SJCRH30 (cell line): ENCODE measurements at regions not wholly inside any gene's neighbourhood (a gene's known extent, or its start where the extent isn't known, plus 50 kb on each side); places are given as distances from the start of the nearest gene placed in this dataset.
"Not testable (repeated sequence)": the region's sequence is repeated elsewhere in the genome, so short reads cannot be mapped to it uniquely, and the experiment has no call there.

Experiments used
- DNase-seq, 2 experiments: peaks; one replicate each; pipeline ENCODE4 v3.0.0-alpha.2; 2015 to 2020
- H3K27ac ChIP-seq: fragments of 250-450 bp; sonication (Bioruptor Pico); 2 replicates; pipeline ENCODE4 v1.5.1; 2020; ENCODE audit warnings: mild to moderate bottlenecking, moderate library complexity
- H3K27me3 ChIP-seq: fragments of 250-450 bp; sonication (Bioruptor Pico); 2 replicates; pipeline ENCODE4 v1.5.1; 2020; ENCODE audit warnings: mild to moderate bottlenecking, moderate library complexity
- H3K36me3 ChIP-seq: fragments of 250-450 bp; sonication (Bioruptor Pico); 2 replicates; pipeline ENCODE4 v1.5.1; 2020; ENCODE audit warnings: mild to moderate bottlenecking, moderate library complexity
- H3K4me1 ChIP-seq: fragments of 250-450 bp; sonication (Bioruptor Pico); 2 replicates; pipeline ENCODE4 v1.5.1; 2020; ENCODE audit warnings: mild to moderate bottlenecking, moderate library complexity
- H3K4me3 ChIP-seq: fragments of 250-450 bp; sonication (Bioruptor Pico); 2 replicates; pipeline ENCODE4 v1.5.1; 2020; ENCODE audit warnings: mild to moderate bottlenecking, moderate library complexity
- H3K9me3 ChIP-seq: fragments of 250-450 bp; sonication (Bioruptor Pico); replicated peaks from 2 replicates; pipeline ENCODE4 v1.5.1; 2020; ENCODE audit warnings: mild to moderate bottlenecking, moderate library complexity

DNA sequence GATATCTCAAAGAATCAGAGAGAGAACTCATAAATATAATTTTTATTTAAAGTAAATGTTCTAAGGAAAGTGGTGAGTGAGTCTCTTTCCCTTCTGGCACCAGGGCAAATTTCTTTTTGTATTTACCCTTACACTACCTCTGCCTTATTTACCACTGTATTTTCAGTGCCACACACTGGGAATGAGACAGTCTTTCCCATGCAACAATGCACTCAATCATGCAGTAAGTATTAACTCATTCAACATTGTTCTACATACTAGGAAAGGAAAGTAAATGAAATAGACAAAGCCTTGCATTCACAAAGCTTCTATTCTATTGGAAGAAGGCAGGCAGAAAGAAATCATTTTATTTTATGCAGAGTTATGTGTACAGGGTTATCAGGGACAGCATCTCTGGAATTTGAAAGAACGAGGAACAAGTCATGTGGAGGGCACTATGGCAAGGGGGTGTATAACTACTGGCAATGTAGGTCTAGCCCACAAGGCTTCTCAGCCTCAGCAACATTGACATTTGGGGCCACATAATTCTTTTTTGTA lies 129.8 kb upstream of the PRDX6 start:
- no peaks in the 10 kb centered on the region for H3K4me1 ChIP-seq
- no peaks in the 10 kb centered on the region for H3K36me3 ChIP-seq
- H3K4me3 ChIP-seq: no peak overlapping the region
- no peaks in the 10 kb centered on the region for H3K9me3 ChIP-seq
- no peak overlapping the region for H3K27ac ChIP-seq
- H3K27me3 ChIP-seq: no peaks in the 10 kb centered on the region
- no peak for DNase-seq

DNA sequence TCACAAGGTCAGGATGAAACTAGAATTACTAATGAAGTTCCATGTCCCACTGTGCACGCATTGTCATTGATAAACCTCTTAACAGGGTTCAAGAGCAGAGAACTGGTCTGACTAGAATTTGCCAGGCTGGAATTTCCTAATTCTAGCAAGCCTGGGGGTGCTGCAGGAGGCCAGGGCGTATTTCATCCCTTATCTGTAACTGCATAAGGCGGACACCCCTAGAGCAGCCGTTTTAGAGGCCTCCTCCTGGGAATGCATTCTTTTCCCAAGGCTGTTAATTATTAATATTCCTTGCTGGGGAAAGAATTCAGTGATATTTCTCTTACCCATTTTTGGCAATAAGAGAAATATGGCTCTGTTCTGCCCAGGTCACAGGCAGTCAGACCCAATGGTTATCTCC lies 124.5 kb upstream of the PRDX6 start:
- H3K4me1 ChIP-seq, H3K27ac ChIP-seq, DNase-seq, H3K27me3 ChIP-seq, H3K36me3 ChIP-seq, H3K9me3 ChIP-seq, H3K4me3 ChIP-seq: not testable (repeated sequence)

DNA sequence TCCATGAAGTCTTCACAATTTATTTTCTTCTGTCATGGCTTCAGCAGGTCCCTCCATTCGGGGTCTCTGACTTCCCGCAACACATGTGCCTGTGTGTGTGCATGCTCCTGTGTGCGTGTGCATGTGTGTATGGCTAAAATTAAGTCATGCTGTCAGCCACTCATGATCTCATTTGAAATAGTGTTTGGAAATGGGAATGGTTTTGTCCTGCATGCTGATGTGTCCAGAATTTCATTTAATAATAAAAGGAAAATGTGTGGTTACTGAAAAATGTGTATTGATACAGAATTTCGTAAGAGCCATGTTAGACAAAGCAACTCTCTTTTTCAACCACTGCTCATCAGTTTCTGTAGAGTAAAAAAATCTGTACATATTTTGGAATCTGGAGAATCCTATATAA lies 123.8 kb upstream of the PRDX6 start:
- Histone ChIP-seq H3K27me3 (no peaks in the 10 kb centered on the region), H3K27ac (no peak overlapping the region), H3K4me3 (no peak overlapping the region), H3K9me3 (no peaks in the 10 kb centered on the region), H3K36me3 (no peaks in the 10 kb centered on the region), H3K4me1 (no peaks in the 10 kb centered on the region)
- no peak for DNase-seq

- H3K4me1 ChIP-seq: no peaks in the 10 kb centered on the region
- H3K4me3 ChIP-seq: no peak overlapping the region
- H3K36me3 ChIP-seq: no peaks in the 10 kb centered on the region
- H3K27me3 ChIP-seq: no peaks in the 10 kb centered on the region
- no peak overlapping the region for H3K27ac ChIP-seq
- no peaks in the 10 kb centered on the region for H3K9me3 ChIP-seq
- no peak for DNase-seq
Observed at GRCh38 chr1:173354937-173355280, 122.2 kb upstream of the PRDX6 start.

- Histone ChIP-seq H3K27me3 (no peaks in the 10 kb centered on the region), H3K36me3 (no peaks in the 10 kb centered on the region), H3K4me1 (no peaks in the 10 kb centered on the region), H3K27ac (no peak overlapping the region), H3K9me3 (no peaks in the 10 kb centered on the region), H3K4me3 (no peak overlapping the region)
- DNase-seq: no peak
Observed at GRCh38 chr1:173355281-173356031, 121.7 kb upstream of the PRDX6 start.

DNA sequence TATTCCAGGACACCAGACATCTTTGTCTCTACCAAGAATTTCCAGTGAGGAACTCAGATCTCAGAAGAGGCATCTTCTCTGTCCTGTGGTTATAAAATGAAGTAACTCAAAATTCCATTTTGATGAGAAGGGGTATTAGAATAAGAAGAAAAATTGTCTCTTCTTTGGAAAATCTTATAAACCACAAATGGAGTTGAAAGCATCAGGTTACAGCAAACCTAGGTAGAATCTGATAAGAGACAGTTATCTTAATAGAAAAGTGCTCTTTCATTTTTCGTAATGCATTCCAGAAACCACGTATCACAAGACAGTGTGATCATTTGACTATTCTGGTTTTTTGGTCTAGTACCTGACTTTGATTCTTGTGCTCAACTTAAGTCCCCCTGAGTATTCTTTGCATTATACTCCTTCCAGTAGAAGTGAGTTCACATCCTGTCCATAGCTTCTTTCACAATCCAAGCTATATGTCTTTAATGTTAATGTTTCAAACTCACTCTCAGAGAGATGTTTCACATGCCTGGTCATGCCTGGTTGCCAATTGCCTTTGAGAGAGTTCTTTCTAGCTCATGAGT lies 120.9 kb upstream of the PRDX6 start:
- H3K36me3 ChIP-seq: no peaks in the 10 kb centered on the region
- H3K4me1 ChIP-seq: no peaks in the 10 kb centered on the region
- H3K27me3 ChIP-seq: no peaks in the 10 kb centered on the region
- no peaks in the 10 kb centered on the region for H3K9me3 ChIP-seq
- H3K4me3 ChIP-seq: no peak overlapping the region
- DNase-seq: no peak
- no peak overlapping the region for H3K27ac ChIP-seq

GRCh38 chr1:173360487-173361063 lies 116.6 kb upstream of the PRDX6 start:
- H3K27ac ChIP-seq: no peak overlapping the region
- no peaks in the 10 kb centered on the region for H3K36me3 ChIP-seq
- no peak overlapping the region for H3K4me3 ChIP-seq
- no peaks in the 10 kb centered on the region for H3K4me1 ChIP-seq
- DNase-seq: no peak
- H3K27me3 ChIP-seq: no peaks in the 10 kb centered on the region
- no peaks in the 10 kb centered on the region for H3K9me3 ChIP-seq

- Histone ChIP-seq H3K27ac (no peak overlapping the region), H3K9me3 (no peaks in the 10 kb centered on the region), H3K4me3 (no peak overlapping the region), H3K4me1 (no peaks in the 10 kb centered on the region), H3K36me3 (no peaks in the 10 kb centered on the region), H3K27me3 (no peaks in the 10 kb centered on the region)
- DNase-seq: no peak
Observed at GRCh38 chr1:173362543-173362942, 114.6 kb upstream of the PRDX6 start.

DNA sequence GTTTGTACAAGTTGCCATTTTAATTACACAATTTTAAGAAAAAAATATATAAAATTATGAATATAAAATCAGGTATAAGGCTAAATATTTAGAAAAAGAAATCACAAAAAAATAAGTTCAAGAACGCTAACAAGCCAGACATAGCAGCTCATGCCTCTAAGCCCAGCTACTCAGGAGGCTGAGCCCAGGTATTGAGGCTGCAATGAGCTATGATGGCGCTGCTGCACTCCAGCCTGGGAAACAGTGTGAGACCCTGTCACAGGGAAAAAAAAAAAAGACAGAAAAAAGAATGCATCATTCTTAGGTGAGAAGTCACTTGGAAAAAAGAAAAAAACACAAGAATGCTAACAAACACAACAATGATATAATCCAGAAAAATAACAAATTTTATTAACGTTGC lies 112.3 kb upstream of the PRDX6 start:
- Histone ChIP-seq H3K27ac (no peak overlapping the region), H3K27me3 (no peaks in the 10 kb centered on the region), H3K9me3 (no peaks in the 10 kb centered on the region), H3K36me3 (no peaks in the 10 kb centered on the region), H3K4me1 (no peaks in the 10 kb centered on the region), H3K4me3 (no peak overlapping the region)
- DNase-seq: no peak

DNA sequence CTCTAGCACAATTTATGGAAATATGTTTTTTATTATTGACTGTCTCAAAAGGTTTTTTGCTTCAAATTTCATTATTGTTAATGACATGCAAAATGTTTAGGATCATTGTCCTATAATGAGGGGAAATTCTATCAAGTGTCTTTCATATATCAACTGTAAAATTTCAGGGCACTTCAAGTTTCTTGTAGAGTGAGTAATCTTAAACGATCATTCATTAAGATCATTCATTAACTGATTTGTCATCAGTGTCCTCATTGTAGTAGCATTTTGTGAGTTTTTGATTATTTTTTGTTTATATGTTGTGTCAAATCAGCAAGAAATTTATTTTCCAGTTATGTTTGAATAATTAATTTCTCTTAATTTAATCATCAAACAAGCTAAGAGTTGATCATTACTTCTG lies 111.8 kb upstream of the PRDX6 start:
- H3K4me3 ChIP-seq: no peak overlapping the region
- no peak overlapping the region for H3K27ac ChIP-seq
- no peaks in the 10 kb centered on the region for H3K9me3 ChIP-seq
- H3K36me3 ChIP-seq: no peaks in the 10 kb centered on the region
- no peaks in the 10 kb centered on the region for H3K4me1 ChIP-seq
- DNase-seq: no peak
- H3K27me3 ChIP-seq: no peaks in the 10 kb centered on the region

DNA sequence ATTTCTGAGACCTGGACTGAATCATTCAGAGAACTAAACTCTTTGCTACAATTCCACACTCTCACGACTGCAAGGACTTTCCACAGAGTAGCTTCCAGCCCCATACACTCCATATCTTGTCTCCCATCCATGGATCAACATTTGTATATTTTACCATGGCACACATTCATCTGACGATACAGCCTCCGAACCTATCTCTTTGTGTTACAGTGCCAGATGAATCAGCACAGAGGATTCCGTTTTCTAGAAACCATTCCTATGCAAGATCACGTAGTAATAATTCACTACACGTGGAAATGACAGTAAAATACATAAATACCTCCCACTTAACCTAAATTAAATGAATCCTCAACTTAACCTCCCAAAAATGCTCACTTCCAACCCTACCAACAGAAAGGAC lies 110.0 kb upstream of the PRDX6 start:
- Histone ChIP-seq H3K4me3 (no peak overlapping the region), H3K27ac (no peak overlapping the region), H3K27me3 (no peaks in the 10 kb centered on the region), H3K9me3 (no peaks in the 10 kb centered on the region), H3K4me1 (no peaks in the 10 kb centered on the region), H3K36me3 (no peaks in the 10 kb centered on the region)
- no peak for DNase-seq

DNA sequence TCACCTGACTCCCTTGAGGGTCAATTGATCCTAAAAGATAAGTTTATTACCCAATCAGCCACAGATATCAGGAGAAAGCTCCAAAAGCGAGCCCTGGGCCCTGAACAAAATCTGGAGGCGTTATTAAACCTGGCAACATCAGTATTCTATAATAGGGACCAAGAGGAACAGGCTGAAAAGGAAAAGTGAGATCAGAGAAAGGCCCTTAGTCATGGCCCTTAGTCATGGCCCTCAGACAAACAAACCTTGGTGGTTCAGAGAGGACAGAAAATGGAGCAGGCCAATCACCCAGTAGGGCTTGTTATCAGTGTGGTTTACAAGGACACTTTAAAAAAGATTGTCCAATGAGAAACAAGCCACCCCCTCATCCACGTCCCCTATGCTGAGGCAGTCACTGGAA lies 106.5 kb upstream of the PRDX6 start:
- not testable (repeated sequence) for H3K4me1 ChIP-seq, H3K27ac ChIP-seq, H3K9me3 ChIP-seq, H3K27me3 ChIP-seq, H3K4me3 ChIP-seq, DNase-seq, H3K36me3 ChIP-seq

- not testable (repeated sequence) for H3K9me3 ChIP-seq, H3K27me3 ChIP-seq, H3K36me3 ChIP-seq, H3K4me3 ChIP-seq, H3K27ac ChIP-seq, DNase-seq, H3K4me1 ChIP-seq
Observed at GRCh38 chr1:173376065-173376464, 101.1 kb upstream of the PRDX6 start.

- Histone ChIP-seq H3K4me1 (no peaks in the 10 kb centered on the region), H3K27me3 (no peaks in the 10 kb centered on the region), H3K27ac (no peak overlapping the region), H3K9me3 (peaks cover 4% of the 10 kb centered on the region; the same call in 1 of the 2 replicates), H3K4me3 (no peak overlapping the region), H3K36me3 (no peaks in the 10 kb centered on the region)
- no peak for DNase-seq
Observed at GRCh38 chr1:173377266-173377665, 99.9 kb upstream of the PRDX6 start.

DNA sequence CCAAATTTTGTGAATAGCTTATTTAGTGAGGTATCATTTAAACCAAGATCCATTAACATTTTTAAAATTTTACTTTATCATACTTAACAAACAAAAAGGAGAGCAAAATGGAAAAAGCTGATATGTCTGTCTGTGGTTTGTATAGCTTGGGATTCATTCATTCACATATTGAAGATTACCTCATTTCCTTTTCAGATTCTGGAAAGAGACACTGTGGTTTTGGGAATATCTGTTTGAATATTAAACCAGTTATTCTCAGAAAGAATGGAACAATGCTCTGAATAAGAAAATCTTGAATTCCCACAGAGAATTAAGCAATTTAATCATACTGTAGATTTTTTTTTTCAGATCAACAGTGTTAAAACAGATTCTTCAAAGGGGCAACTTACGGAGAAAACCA lies 93.8 kb upstream of the PRDX6 start:
- Histone ChIP-seq H3K9me3 (no peaks in the 10 kb centered on the region), H3K27ac (no peak overlapping the region), H3K27me3 (no peaks in the 10 kb centered on the region), H3K4me3 (no peak overlapping the region), H3K4me1 (peaks cover 6% of the 10 kb centered on the region; the same call in 1 of the 2 replicates), H3K36me3 (no peaks in the 10 kb centered on the region)
- DNase-seq: no peak

- no peaks in the 10 kb centered on the region for H3K27me3 ChIP-seq
- no peaks in the 10 kb centered on the region for H3K9me3 ChIP-seq
- H3K4me3 ChIP-seq: no peak overlapping the region
- peaks cover 2% of the 10 kb centered on the region; the same call in 1 of the 2 replicates for H3K4me1 ChIP-seq
- no peaks in the 10 kb centered on the region for H3K36me3 ChIP-seq
- no peak for DNase-seq
- H3K27ac ChIP-seq: no peak overlapping the region
Observed at GRCh38 chr1:173388352-173388751, 88.8 kb upstream of the PRDX6 start.
